ENCODE measurements at regions not wholly inside any gene's neighbourhood (a gene's known extent, or its start where the extent isn't known, plus 50 kb on each side); places are given as distances from the start of the nearest gene placed in this dataset.

DNA sequence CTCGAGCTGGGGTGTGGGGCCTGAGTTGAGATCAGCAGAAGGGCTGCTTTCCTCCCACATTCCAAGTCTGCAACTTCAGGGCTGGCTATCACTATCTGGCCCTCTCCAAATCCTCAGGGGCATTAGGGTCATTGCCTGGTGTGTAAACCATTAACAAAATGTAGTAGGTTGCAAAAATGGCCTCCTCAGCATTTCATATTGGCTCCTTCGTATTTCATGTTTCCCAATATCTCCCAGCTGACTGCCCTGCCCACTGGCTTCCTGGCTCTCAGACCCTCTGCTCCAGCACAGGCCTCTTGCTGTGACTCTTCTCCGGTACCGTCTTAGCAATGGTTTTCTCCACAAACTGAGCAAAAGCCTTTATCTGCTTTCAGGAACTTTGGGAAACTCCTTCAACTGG lies 113.8 kb downstream of the GADD45G start:
- DNase-seq, result no peak
- ATAC-seq, result no peak
- intact Hi-C loops (cut with micrococcal nuclease), result no loop called here
- Mint-ChIP-seq H3K36me3 (ENCODE audit: low read depth) (peaks cover 2% of the 10 kb centered on the region), H3K4me1 (ENCODE audit: low read depth) (peaks cover 27% of the 10 kb centered on the region), H3K4me3 (no peak overlapping the region), H3K27ac (no peak overlapping the region), H3K9me3 (no peaks in the 10 kb centered on the region), H3K27me3 (peaks cover 1% of the 10 kb centered on the region)
- ChIA-PET CTCF (interaction anchor here (1.4 kb wide), 2 partner anchors 115 to 125 kb away, joined by 3 to 5 read pairs; no protein-coding TSS in a partner anchor), POLR2A (interaction anchor here (0.5 kb wide), 1 partner anchor 233 kb away, joined by 3 read pairs; no protein-coding TSS in a partner anchor)
- TF ChIP-seq, protein P1, sequence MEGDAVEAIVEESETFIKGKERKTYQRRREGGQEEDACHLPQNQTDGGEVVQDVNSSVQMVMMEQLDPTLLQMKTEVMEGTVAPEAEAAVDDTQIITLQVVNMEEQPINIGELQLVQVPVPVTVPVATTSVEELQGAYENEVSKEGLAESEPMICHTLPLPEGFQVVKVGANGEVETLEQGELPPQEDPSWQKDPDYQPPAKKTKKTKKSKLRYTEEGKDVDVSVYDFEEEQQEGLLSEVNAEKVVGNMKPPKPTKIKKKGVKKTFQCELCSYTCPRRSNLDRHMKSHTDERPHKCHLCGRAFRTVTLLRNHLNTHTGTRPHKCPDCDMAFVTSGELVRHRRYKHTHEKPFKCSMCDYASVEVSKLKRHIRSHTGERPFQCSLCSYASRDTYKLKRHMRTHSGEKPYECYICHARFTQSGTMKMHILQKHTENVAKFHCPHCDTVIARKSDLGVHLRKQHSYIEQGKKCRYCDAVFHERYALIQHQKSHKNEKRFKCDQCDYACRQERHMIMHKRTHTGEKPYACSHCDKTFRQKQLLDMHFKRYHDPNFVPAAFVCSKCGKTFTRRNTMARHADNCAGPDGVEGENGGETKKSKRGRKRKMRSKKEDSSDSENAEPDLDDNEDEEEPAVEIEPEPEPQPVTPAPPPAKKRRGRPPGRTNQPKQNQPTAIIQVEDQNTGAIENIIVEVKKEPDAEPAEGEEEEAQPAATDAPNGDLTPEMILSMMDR (IDR thresholded peaks at IDR 0.05), result no peak

- Mint-ChIP-seq H3K4me1 (ENCODE audit: low read depth) (peaks cover 26% of the 10 kb centered on the region), H3K36me3 (ENCODE audit: low read depth) (peaks cover 2% of the 10 kb centered on the region), H3K27ac (no peak overlapping the region), H3K9me3 (no peaks in the 10 kb centered on the region), H3K27me3 (peaks cover 1% of the 10 kb centered on the region), H3K4me3 (no peak overlapping the region)
- ChIA-PET POLR2A (no interaction called here), CTCF (interaction anchor here (1.4 kb wide), 2 partner anchors 116 to 125 kb away, joined by 3 to 5 read pairs; no protein-coding TSS in a partner anchor)
- no peak for ATAC-seq
- TF ChIP-seq, protein P1 (IDR thresholded peaks at IDR 0.05), result no peak
- intact Hi-C loops (cut with micrococcal nuclease), result no loop called here
- no peak for DNase-seq
These were observed 114.4 kb downstream of the GADD45G start for GRCh38 chr9:89719202-89719601.

- TF ChIP-seq, protein P1 (IDR thresholded peaks at IDR 0.05), result no peak
- Mint-ChIP-seq H3K4me1 (ENCODE audit: low read depth) (peaks cover 11% of the 10 kb centered on the region), H3K36me3 (ENCODE audit: low read depth) (peaks cover 2% of the 10 kb centered on the region), H3K9me3 (peaks cover 1% of the 10 kb centered on the region), H3K27me3 (peaks cover 1% of the 10 kb centered on the region), H3K27ac (no peak overlapping the region), H3K4me3 (no peak overlapping the region)
- ChIA-PET CTCF (interaction anchor here (1.0 kb wide), 1 partner anchor 22 kb away, joined by 4 read pairs; no protein-coding TSS in a partner anchor), POLR2A (interaction anchor here (1.3 to 1.5 kb wide), 2 partner anchors 11 to 14 kb away, joined by 3 read pairs; no protein-coding TSS in a partner anchor)
- ATAC-seq (no peak), DNase-seq (no peak)
- intact Hi-C loops (cut with micrococcal nuclease), result no loop called here
These were observed 115.9 kb downstream of the GADD45G start for GRCh38 chr9:89720696-89721175.

GRCh38 chr9:89721176-89721700 lies 116.4 kb downstream of the GADD45G start:
- H3K27me3 Mint-ChIP-seq, result peaks cover 1% of the 10 kb centered on the region
- ChIA-PET POLR2A (interaction anchor here (1.3 to 1.5 kb wide), 2 partner anchors 11 to 14 kb away, joined by 3 read pairs; no protein-coding TSS in a partner anchor), CTCF (no interaction called here)

More at GRCh38 chr9:89721176-89721700, 116.4 kb downstream of the GADD45G start:
- DNase-seq (no peak), ATAC-seq (no peak)
- H3K9me3 Mint-ChIP-seq, result peaks cover 1% of the 10 kb centered on the region
- peaks cover 8% of the 10 kb centered on the region for H3K4me1 Mint-ChIP-seq (ENCODE audit: low read depth)
- H3K4me3 Mint-ChIP-seq, result no peak overlapping the region
- TF ChIP-seq, protein P1 (IDR thresholded peaks at IDR 0.05), result no peak
- intact Hi-C loops (cut with micrococcal nuclease), result no loop called here
- H3K27ac Mint-ChIP-seq, result no peak overlapping the region
- H3K36me3 Mint-ChIP-seq (ENCODE audit: low read depth), result peaks cover 2% of the 10 kb centered on the region

Measured in activated CD8-positive, alpha-beta T cell treated with anti-CD3 and anti-CD28 coated beads for 36 hours (primary cell).